HG03460 (cell line): ENCODE measurements at regions not wholly inside any gene's neighbourhood (a gene's known extent, or its start where the extent isn't known, plus 50 kb on each side); places are given as distances from the start of the nearest gene placed in this dataset.
A peak's percentile ranks its signal among the peaks of the same experiment; 100 is the strongest.

Experiments used
- ATAC-seq: cut with Tn5 transposase; IDR thresholded peaks from one replicate; pipeline ENCODE4 v1.9.1; 2021; ENCODE audit not compliant: unreplicated experiment

- ATAC-seq = no peak
These were observed 121.7 kb upstream of the RAD23B start for GRCh38 chr9:107161338-107161737.

- no peak for ATAC-seq
These were observed 119.7 kb upstream of the RAD23B start for GRCh38 chr9:107163370-107163769.

GRCh38 chr9:107169796-107170195 is 113.3 kb upstream of the RAD23B start:
- ATAC-seq = no peak

- ATAC-seq = no peak
These were observed 112.3 kb upstream of the RAD23B start for GRCh38 chr9:107170801-107171200.

- peak; percentile 73 for ATAC-seq
These were observed 110.7 kb upstream of the RAD23B start for GRCh38 chr9:107172160-107172978.

GRCh38 chr9:107172979-107173347 is 110.1 kb upstream of the RAD23B start:
- ATAC-seq = peak; percentile 35

GRCh38 chr9:107173422-107174180 is 109.5 kb upstream of the RAD23B start:
- no peak for ATAC-seq

DNA sequence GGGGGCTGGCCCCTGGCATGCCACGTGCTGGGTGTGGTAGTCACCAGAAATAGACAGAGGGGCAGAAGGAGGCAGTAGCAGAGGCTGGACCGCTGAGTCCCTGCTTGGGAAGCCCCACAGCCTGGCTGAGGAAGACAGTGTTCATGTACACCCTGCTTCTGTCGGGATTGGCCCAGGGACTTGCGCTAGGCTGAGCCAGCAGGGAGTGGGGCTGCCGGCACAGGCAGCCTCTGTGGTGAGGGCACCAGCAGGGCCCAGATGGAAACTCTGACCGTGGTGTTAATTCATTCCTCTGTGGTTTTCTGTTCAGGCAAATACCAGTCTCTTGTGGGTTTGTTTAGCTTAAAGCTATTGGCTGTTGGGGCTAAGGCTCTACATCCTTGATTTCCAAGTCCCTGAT is 108.6 kb upstream of the RAD23B start:
- ATAC-seq = no peak

GRCh38 chr9:107175041-107175440 is 108.0 kb upstream of the RAD23B start:
- ATAC-seq = no peak

GRCh38 chr9:107175816-107176435 is 107.2 kb upstream of the RAD23B start:
- ATAC-seq = no peak

GRCh38 chr9:107176436-107177151 is 106.5 kb upstream of the RAD23B start:
- no peak for ATAC-seq

- ATAC-seq = no peak
These were observed 105.7 kb upstream of the RAD23B start for GRCh38 chr9:107177243-107177839.

- ATAC-seq = no peak
These were observed 105.2 kb upstream of the RAD23B start for GRCh38 chr9:107177857-107178256.

DNA sequence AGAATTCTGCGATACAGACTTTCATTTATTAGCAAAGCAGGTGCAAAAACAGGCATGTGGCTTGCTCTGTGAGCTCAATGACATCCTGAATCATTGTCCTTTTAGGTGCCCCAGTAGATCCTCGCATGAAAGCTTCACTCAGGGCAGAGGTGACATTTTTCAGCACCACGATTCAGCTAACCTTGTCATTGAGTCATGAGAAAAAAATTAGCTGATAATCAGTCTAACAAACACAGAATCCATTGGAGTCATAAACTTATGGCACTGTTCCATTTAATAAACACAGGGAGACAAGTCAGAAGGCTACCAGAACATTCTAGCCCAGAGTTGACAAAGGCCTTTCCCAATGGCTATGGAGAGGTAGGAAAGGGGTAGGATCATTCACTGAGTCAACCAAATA is 104.8 kb upstream of the RAD23B start:
- ATAC-seq = no peak

DNA sequence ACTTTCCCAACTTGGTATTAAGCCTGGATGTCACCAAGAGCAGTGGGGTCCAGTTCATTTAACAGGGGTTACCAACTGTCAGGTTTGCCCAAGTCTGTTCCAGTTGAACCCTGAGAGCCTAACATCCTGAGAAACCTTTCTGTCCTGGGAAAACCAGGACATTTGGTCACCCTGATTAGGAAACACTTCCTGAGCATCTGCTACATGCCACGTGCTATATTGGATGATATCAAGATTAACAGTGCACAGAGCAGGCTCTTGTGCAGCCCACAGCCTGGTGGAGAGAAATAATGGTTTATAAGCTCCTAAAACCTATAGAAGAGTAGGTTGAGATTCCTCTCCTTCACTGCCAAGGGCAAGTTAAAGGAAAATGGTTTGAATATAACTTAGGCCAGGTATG is 102.9 kb upstream of the RAD23B start:
- ATAC-seq = no peak

- no peak for ATAC-seq
These were observed 99.9 kb upstream of the RAD23B start for GRCh38 chr9:107183176-107183575.

DNA sequence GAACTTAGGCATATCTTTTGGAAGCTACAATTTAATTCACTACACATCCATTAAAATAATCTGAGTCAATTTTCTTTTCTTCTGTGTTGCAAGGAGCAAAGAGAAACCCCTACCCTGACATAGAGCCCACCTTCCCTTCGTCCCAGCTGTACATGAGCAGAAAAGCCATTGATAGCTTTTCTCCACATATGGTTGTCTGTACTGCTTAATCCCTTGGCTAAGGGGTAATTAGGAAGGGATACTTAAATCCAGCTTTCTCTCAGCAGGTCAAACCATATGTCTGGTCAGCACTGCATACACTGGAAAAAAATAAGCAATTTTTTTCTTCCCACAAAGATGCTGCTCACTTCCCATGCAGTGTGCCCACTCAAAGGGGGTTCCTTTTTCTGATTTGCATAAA is 94.7 kb upstream of the RAD23B start:
- ATAC-seq = no peak

GRCh38 chr9:107190061-107190935 is 92.8 kb upstream of the RAD23B start:
- ATAC-seq = no peak

GRCh38 chr9:107190936-107191290 is 92.2 kb upstream of the RAD23B start:
- no peak for ATAC-seq

DNA sequence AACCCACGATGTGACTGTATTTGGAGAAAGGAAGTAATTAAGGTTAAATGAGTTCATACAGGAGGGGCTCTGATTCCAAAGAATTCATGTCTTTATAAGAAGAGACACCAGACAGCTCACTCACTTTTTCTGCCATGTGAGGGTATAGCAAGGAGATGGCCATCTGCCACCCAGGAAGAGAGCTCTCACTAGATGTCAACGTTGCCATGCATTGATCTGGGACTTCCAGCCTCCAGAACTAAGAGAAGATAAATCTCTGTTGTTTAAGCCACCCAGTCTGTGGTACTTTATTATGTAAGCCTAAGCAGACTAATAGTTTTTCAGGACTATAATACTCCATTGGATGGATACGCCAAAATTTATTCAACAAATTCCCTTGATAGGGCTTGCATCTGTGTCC is 89.8 kb upstream of the RAD23B start:
- ATAC-seq = no peak
